ENCODE measurements at regions not wholly inside any gene's neighbourhood (a gene's known extent, or its start where the extent isn't known, plus 50 kb on each side); places are given as distances from the start of the nearest gene placed in this dataset.

DNA sequence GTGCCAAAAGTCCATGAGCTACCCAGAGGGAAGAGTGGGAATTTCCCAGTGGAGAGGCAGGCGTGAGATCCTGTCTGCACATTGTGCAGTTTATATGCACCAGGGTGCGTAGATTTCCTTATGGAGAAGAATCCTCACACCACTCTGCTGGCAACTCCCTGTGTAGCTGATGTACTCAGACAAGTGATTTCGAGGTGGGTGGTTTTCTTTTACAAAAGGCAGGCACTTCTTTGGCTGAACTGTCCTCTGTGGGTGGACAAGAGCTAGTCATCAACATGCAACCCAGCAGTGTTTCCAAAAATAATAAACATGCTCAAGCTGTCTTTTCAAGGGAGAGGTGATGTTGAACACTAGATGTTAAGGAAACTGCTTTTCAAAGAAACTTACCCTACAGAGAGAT lies 121.7 kb upstream of the NXT1 start:
- no peak for TF ChIP-seq POLR2A (IDR thresholded peaks at IDR 0.05; ENCODE audit: low read depth, low read length)
- TF ChIP-seq, protein P1, sequence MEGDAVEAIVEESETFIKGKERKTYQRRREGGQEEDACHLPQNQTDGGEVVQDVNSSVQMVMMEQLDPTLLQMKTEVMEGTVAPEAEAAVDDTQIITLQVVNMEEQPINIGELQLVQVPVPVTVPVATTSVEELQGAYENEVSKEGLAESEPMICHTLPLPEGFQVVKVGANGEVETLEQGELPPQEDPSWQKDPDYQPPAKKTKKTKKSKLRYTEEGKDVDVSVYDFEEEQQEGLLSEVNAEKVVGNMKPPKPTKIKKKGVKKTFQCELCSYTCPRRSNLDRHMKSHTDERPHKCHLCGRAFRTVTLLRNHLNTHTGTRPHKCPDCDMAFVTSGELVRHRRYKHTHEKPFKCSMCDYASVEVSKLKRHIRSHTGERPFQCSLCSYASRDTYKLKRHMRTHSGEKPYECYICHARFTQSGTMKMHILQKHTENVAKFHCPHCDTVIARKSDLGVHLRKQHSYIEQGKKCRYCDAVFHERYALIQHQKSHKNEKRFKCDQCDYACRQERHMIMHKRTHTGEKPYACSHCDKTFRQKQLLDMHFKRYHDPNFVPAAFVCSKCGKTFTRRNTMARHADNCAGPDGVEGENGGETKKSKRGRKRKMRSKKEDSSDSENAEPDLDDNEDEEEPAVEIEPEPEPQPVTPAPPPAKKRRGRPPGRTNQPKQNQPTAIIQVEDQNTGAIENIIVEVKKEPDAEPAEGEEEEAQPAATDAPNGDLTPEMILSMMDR (conservative IDR thresholded peaks at IDR 0.05; ENCODE audit: low read depth, low read length) = no peak
- TF ChIP-seq RFX5 (IDR thresholded peaks at IDR 0.05; ENCODE audit: low read depth, low read length) = no peak
- TF ChIP-seq CEBPB (IDR thresholded peaks at IDR 0.05; ENCODE audit: low read depth, low read length) = peak; percentile 55
- TF ChIP-seq, protein P2, sequence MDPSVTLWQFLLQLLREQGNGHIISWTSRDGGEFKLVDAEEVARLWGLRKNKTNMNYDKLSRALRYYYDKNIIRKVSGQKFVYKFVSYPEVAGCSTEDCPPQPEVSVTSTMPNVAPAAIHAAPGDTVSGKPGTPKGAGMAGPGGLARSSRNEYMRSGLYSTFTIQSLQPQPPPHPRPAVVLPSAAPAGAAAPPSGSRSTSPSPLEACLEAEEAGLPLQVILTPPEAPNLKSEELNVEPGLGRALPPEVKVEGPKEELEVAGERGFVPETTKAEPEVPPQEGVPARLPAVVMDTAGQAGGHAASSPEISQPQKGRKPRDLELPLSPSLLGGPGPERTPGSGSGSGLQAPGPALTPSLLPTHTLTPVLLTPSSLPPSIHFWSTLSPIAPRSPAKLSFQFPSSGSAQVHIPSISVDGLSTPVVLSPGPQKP (IDR thresholded peaks at IDR 0.05; ENCODE audit: borderline replicate concordance, low read depth, low read length) = no peak
- peak; percentile 70; the same call in 1 of the 2 replicates for TF ChIP-seq FOS (IDR thresholded peaks at IDR 0.05; ENCODE audit: low read depth, low read length)
- TF ChIP-seq SMC3 (IDR thresholded peaks at IDR 0.05; ENCODE audit: low read depth, low read length) = no peak
- no peak for TF ChIP-seq NFE2L2 (IDR thresholded peaks at IDR 0.05; ENCODE audit: low read depth, low read length)
- TF ChIP-seq MAFK (IDR thresholded peaks at IDR 0.05; ENCODE audit: low read depth, low read length) = no peak
- TF ChIP-seq, protein P3, sequence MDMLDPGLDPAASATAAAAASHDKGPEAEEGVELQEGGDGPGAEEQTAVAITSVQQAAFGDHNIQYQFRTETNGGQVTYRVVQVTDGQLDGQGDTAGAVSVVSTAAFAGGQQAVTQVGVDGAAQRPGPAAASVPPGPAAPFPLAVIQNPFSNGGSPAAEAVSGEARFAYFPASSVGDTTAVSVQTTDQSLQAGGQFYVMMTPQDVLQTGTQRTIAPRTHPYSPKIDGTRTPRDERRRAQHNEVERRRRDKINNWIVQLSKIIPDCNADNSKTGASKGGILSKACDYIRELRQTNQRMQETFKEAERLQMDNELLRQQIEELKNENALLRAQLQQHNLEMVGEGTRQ (IDR thresholded peaks at IDR 0.05; ENCODE audit: low read depth, low read length) = no peak
- TF ChIP-seq MAZ (IDR thresholded peaks at IDR 0.05; ENCODE audit: borderline replicate concordance, low read depth, low read length) = no peak
- TF ChIP-seq RAD21 (IDR thresholded peaks at IDR 0.05; ENCODE audit: low read length) = peak; percentile 14; the same call in 1 of the 2 replicates
- TF ChIP-seq RCOR1 (IDR thresholded peaks at IDR 0.05; ENCODE audit: insufficient replicate concordance, low read length) = no peak
